Hepatocyte (in vitro differentiated cells): ENCODE measurements at regions not wholly inside any gene's neighbourhood (a gene's known extent, or its start where the extent isn't known, plus 50 kb on each side); places are given as distances from the start of the nearest gene placed in this dataset.

Experiments used
- EZH2 ChIP-seq: fragments of 200-600 bp; sonication (generic); IDR thresholded peaks from 2 replicates; pipeline ENCODE4 v1.6.1; 2016; ENCODE audit warnings: antibody characterized with exemption, mild to moderate bottlenecking, borderline replicate concordance
- EZH2phosphoT487 ChIP-seq: fragments of 200-600 bp; sonication (generic); IDR thresholded peaks from one replicate; pipeline ENCODE4 v1.6.1; 2018; ENCODE audit warnings: antibody characterized with exemption, mild to moderate bottlenecking, low read depth, moderate library complexity; ENCODE audit not compliant: unreplicated experiment, severe bottlenecking
- TF ChIP-seq, protein P1 (sequence below): fragments of 200-600 bp; sonication (generic); IDR thresholded peaks from 2 replicates; pipeline ENCODE4 v1.5.1; 2016; ENCODE audit warnings: antibody characterized with exemption, mild to moderate bottlenecking; ENCODE audit not compliant: poor library complexity

DNA sequence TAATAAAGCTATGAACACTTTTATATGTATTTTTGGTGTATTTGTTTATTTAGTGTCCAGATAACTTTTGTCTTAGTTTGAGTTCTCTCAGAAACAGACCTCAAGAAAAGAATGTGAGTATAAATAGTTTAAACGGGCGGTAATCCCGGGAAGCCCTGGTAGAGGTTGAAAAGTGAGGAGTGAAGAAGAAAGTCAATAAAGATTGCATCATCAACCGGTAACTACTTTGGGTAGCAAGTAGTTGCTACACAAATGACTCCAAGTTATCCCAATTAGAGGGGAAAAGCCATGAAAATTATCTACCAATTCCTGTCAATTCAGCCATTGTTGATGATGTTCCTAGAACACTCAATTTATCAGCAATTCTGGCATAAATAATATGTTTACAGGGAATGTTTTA is 870.3 kb upstream of the RAG2 start:
- TF ChIP-seq, protein P1, sequence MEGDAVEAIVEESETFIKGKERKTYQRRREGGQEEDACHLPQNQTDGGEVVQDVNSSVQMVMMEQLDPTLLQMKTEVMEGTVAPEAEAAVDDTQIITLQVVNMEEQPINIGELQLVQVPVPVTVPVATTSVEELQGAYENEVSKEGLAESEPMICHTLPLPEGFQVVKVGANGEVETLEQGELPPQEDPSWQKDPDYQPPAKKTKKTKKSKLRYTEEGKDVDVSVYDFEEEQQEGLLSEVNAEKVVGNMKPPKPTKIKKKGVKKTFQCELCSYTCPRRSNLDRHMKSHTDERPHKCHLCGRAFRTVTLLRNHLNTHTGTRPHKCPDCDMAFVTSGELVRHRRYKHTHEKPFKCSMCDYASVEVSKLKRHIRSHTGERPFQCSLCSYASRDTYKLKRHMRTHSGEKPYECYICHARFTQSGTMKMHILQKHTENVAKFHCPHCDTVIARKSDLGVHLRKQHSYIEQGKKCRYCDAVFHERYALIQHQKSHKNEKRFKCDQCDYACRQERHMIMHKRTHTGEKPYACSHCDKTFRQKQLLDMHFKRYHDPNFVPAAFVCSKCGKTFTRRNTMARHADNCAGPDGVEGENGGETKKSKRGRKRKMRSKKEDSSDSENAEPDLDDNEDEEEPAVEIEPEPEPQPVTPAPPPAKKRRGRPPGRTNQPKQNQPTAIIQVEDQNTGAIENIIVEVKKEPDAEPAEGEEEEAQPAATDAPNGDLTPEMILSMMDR, result no peak
- no peak for TF ChIP-seq EZH2
- no peak for TF ChIP-seq EZH2phosphoT487
